ENCODE measurements at regions not wholly inside any gene's neighbourhood (a gene's known extent, or its start where the extent isn't known, plus 50 kb on each side); places are given as distances from the start of the nearest gene placed in this dataset.

- TF ChIP-seq CTCF (IDR thresholded peaks at IDR 0.05; ENCODE audit: low read depth, low read length) = no peak
- TF ChIP-seq MAX (IDR thresholded peaks at IDR 0.05; ENCODE audit: low read depth, low read length) = no peak
Observed at GRCh38 chr1:30633294-30633693, 90.1 kb downstream of the MATN1 start.

All from NB4 (cell line).